Thyroid gland (tissue), 4 donors: ENCODE measurements at regions not wholly inside any gene's neighbourhood (a gene's known extent, or its start where the extent isn't known, plus 50 kb on each side); places are given as distances from the start of the nearest gene placed in this dataset.
"Not testable (repeated sequence)": the region's sequence is repeated elsewhere in the genome, so short reads cannot be mapped to it uniquely, and the experiment has no call there.

Source experiments
- DNase-seq, 2 donors: peaks; one replicate each; pipeline ENCODE4 v3.0.0-alpha.2; 2019
- H3K27ac ChIP-seq, 3 donors: fragments of 200-600 bp; sonication (generic); 1 replicate in 2 of 3; 2 replicates in 1 of 3; pipeline ENCODE4 v1.5.1; 2016 to 2019; ENCODE audit warnings: mild to moderate bottlenecking in 1 of 3, moderate library complexity in 1 of 3
- H3K27me3 ChIP-seq: fragments of 200-600 bp; sonication (generic); one replicate; pipeline ENCODE4 v1.5.1; 2019
- H3K36me3 ChIP-seq, 2 donors: fragments of 200-600 bp; sonication (generic); one replicate each; pipeline ENCODE4 v1.5.1; 2016 to 2019
- H3K4me1 ChIP-seq, 2 donors: fragments of 200-600 bp; sonication (generic); one replicate each; pipeline ENCODE4 v1.5.1; 2017 to 2019
- H3K4me3 ChIP-seq, 3 donors: fragments of 200-600 bp; sonication (generic); replicated peaks in 1 of 3; 1 replicate in 2 of 3; 2 replicates in 1 of 3; pipeline ENCODE4 v1.5.1; 2016; ENCODE audit warnings: mild to moderate bottlenecking in 1 of 3
- H3K9me3 ChIP-seq: fragments of 200-600 bp; sonication (generic); one replicate; pipeline ENCODE4 v1.5.1; 2017
- POLR2A ChIP-seq, 2 donors: fragments of 450-650 bp; IDR thresholded peaks; one replicate each; pipeline ENCODE4 v1.6.1; 2017; ENCODE audit warnings: antibody characterized with exemption in 2 of 2, mild to moderate bottlenecking in 2 of 2, moderate library complexity in 1 of 2
- WGBS, 2 donors: methylation state at CpG; one replicate each; pipeline ENCODE4 v1.1.5; 2017; 5-methylcytosine and 5-hydroxymethylcytosine counted together
- intact Hi-C: fragments of 100-400 bp; cut with DNase I; formaldehyde crosslinking; loops from one replicate; pipeline ENCODE4 v1.15.1; 2023
- TF ChIP-seq, protein P1 (sequence below), 6 experiments: fragments of 200-600 bp in 3 of 6; fragments of 450-650 bp in 3 of 6; sonication (generic) in 3 of 6; IDR thresholded peaks; one replicate each; pipeline ENCODE4 v1.5.1; 2016 to 2019; ENCODE audit warnings: antibody characterized with exemption in 6 of 6, mild to moderate bottlenecking in 2 of 6, inconsistent platforms in 1 of 6, moderate library complexity in 1 of 6

DNA sequence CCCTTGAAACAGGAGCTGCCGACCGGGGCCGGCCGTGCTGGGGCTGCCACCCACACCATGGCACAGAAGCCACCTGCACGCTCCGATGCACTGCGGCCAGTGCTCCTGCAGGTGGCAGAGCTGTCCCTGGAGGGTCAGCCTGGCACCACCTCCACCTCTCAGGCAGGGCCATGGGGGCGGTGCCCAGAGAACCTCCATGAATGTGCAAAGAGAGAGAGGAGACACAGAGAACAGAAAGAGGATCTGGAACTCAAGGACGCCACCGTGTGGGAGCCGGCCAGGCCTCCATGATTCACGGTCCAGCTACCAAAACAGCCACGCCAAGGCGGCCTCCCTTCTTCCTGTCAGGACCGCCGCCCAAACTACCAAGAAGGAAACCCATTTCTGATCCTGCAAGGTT is 5397.7 kb upstream of the TPTE start:
- H3K36me3 ChIP-seq, H3K4me1 ChIP-seq, H3K4me3 ChIP-seq, H3K27me3 ChIP-seq, intact Hi-C loops, H3K27ac ChIP-seq, H3K9me3 ChIP-seq: not testable (repeated sequence)
- no CpG with 5 or more reads among the region's 16 CpGs for WGBS, 2 donors
- peak; percentile 86 to 87 for DNase-seq
- TF ChIP-seq, protein P1, sequence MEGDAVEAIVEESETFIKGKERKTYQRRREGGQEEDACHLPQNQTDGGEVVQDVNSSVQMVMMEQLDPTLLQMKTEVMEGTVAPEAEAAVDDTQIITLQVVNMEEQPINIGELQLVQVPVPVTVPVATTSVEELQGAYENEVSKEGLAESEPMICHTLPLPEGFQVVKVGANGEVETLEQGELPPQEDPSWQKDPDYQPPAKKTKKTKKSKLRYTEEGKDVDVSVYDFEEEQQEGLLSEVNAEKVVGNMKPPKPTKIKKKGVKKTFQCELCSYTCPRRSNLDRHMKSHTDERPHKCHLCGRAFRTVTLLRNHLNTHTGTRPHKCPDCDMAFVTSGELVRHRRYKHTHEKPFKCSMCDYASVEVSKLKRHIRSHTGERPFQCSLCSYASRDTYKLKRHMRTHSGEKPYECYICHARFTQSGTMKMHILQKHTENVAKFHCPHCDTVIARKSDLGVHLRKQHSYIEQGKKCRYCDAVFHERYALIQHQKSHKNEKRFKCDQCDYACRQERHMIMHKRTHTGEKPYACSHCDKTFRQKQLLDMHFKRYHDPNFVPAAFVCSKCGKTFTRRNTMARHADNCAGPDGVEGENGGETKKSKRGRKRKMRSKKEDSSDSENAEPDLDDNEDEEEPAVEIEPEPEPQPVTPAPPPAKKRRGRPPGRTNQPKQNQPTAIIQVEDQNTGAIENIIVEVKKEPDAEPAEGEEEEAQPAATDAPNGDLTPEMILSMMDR (IDR thresholded peaks at IDR 0.05), result peak in 1 of 6 experiments; percentile 44

DNA sequence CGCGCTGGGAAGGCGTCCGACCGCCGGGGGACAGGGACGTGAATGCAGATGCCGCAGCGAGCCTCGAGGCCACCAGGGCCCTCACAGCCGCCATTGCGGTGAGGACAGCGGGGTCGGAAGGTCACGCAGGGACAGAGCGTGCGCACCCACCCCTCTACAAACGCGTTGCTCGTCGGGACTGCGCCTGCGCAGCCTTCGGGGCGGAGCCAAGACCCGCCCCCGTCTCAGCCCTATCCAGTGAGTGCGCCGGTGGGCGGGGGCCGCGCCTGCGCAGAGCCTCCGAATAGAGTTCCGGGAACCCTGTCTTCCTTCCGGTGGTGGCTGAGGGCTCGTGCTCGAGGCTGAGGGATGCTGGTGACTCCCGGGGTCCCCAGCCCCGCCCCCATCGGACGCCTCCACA is 5393.1 kb upstream of the TPTE start:
- H3K36me3 ChIP-seq, intact Hi-C loops, H3K27me3 ChIP-seq, H3K9me3 ChIP-seq, H3K27ac ChIP-seq, H3K4me1 ChIP-seq: not testable (repeated sequence)
- no CpG with 5 or more reads among the region's 42 CpGs for WGBS, 2 donors
- peak in 1 of 2 donors; percentile 54 for TF ChIP-seq POLR2A (IDR thresholded peaks at IDR 0.05)
- peak overlapping the region in 1 of 3 donors; percentile 37 for H3K4me3 ChIP-seq
- peak; percentile 90 to 96 for DNase-seq

DNA sequence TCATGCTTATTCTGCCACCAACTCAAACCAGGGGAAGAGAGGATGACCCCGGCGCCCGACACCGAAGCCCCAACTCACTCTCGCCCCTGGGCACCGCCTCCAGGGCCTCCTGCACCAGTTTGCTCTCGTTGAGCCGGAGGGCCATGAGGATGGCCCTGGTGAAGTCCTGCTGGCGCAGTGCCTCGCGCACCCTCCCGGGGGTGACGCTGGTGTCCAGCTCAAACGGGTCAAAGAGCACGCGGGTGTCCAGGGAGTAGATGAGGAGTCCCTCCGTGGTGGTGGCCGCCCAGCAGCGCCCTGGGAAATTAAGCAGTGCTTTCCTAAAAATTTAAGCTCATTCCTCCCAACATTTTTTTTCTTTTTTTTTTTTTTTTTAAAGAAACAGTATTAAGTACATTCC is 5387.6 kb upstream of the TPTE start:
- H3K4me1 ChIP-seq, intact Hi-C loops, H3K4me3 ChIP-seq, H3K36me3 ChIP-seq, H3K9me3 ChIP-seq, DNase-seq, H3K27ac ChIP-seq, H3K27me3 ChIP-seq: not testable (repeated sequence)
- WGBS, 2 donors, result 83 to 100% methylated on average over 1 to 3 of the region's 19 CpGs

DNA sequence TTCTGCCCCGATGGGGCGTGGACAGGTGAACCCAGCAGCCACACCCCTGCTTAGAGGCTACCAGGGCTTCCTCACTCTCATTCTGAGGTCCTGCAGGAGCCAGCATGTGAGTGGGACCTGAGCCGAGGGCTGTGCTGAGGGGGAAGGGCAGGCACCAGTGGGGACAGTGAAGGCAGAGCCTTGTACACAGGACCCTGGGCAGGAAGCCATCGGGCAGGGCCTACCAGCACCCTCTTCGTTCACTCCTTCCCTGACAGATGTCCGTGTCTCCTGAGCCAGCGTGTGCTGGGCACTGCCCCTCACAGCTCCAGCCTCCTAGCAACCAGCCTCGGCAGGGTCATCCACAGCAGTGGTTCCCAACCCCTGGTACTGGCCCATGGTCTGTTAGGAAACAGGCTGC is 5385.0 kb upstream of the TPTE start:
- H3K4me1 ChIP-seq, intact Hi-C loops, DNase-seq, H3K27ac ChIP-seq, H3K4me3 ChIP-seq, H3K36me3 ChIP-seq, H3K9me3 ChIP-seq, H3K27me3 ChIP-seq: not testable (repeated sequence)
- no CpG with 5 or more reads among the region's 8 CpGs for WGBS, 2 donors

DNA sequence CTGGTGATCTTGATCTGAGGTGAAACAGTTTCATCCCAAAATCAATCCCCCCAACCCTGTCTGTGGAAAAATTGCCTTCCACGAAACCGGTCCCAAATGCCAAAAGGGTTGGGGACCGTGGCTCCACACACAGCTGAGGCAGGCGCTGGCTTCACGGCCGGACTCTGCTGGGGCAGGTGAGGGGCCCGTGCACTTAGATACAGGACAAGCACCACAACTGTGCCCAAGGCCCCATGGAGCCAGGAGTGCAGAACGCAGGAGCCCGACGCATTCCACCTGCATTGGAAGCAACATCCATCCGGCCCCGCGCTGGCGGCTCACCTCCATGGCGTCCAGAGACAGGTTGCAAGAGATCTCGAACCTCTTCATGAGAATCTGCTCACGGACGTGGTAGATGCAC is 5384.4 kb upstream of the TPTE start:
- intact Hi-C loops, DNase-seq, H3K27me3 ChIP-seq, H3K27ac ChIP-seq, H3K36me3 ChIP-seq, H3K9me3 ChIP-seq, H3K4me3 ChIP-seq, H3K4me1 ChIP-seq: not testable (repeated sequence)
- no CpG with 5 or more reads among the region's 18 CpGs for WGBS, 2 donors

DNA sequence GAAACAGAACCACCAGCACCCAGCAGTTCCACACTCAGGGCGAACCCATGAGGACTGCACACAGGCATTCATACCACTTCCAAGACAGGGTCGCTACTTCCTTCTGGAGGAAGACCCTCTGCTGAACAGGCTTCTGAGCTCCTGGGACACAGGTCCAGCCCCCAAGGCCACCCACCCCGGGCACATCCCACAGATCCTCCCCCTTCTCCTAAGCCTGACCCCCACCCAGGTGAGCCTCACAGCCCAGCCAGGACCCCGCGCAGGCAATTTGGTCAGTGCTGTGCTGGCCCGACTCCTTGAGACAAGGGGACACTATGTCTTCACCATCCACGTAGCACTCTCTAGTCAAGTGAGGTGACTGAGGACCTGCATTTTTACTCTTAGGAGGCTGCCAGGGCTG is 5382.7 kb upstream of the TPTE start:
- H3K27me3 ChIP-seq, H3K9me3 ChIP-seq, H3K4me1 ChIP-seq, DNase-seq, intact Hi-C loops, H3K4me3 ChIP-seq, H3K36me3 ChIP-seq, H3K27ac ChIP-seq: not testable (repeated sequence)
- 80% methylated on average over 1 of the region's 7 CpGs; no CpG with 5 or more reads in 1 of the 2 donors for WGBS, 2 donors

DNA sequence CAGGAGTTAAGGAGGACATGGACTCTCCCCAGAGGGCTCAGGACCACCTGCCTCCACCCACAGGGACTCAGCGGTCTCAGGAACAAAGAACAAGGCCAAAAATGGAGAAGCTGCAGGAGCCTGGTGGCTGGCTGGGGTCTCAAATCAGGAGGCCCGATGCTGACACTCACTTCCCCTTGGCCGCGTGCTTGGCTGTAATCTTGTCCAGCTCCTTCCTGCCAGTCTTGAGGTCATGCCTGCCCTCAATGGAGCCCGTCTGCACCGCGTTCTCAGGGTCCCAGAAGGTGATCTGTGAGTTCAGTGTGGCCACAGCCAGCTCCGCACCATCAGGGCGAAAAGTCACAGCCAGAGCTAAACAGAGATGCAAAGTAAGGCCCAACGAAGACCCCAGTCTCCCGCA is 5381.9 kb upstream of the TPTE start:
- H3K27me3 ChIP-seq, intact Hi-C loops, H3K4me3 ChIP-seq, DNase-seq, H3K36me3 ChIP-seq, H3K27ac ChIP-seq, H3K4me1 ChIP-seq, H3K9me3 ChIP-seq: not testable (repeated sequence)
- whole genome bisulfite sequencing, 2 donors, result no CpG with 5 or more reads among the region's 11 CpGs

DNA sequence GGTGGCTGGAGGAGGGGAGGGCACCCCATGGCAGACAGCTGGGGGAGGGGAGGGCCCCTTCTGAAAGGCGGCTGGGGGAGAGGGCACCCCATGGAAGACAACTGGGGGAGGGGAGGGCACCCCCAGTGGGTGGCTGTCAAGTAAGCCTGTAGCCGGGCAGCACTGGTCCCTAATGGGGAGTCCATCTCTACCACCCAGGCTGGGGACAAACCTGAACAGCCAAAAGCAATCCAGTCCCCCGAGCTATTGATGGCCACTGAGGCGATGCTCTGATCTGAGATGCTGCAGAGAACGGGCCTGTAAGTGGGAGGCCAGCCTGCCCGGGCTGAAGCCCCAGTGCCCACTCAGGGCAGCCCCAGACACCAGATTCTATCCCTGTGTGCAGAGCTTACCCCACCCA is 5378.4 kb upstream of the TPTE start:
- H3K27ac ChIP-seq, DNase-seq, H3K4me1 ChIP-seq, H3K4me3 ChIP-seq, H3K36me3 ChIP-seq, H3K9me3 ChIP-seq, intact Hi-C loops, H3K27me3 ChIP-seq: not testable (repeated sequence)
- WGBS, 2 donors, result 96% methylated on average over 4 of the region's 6 CpGs; no CpG with 5 or more reads in 1 of the 2 donors

DNA sequence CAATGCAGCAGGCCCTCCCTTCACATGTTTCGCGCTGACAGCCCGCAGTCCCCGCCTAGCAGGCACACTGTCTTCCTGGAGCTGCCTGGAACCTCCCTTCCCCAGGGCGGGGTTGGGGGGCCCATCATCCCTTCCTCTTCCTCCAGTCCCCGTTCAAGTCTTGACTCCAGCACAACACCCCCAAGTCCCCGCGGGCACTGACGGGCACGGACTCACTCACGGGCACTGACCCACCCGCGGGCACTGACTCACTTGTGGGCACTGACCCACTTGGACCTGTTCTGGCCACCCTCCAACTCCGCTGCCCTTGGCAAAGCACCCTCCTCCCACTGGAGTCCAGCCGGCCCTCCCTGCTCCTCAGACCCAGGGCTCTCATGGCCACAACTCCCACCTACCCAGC is 5376.7 kb upstream of the TPTE start:
- H3K36me3 ChIP-seq, DNase-seq, H3K27me3 ChIP-seq, H3K4me1 ChIP-seq, H3K27ac ChIP-seq, H3K4me3 ChIP-seq, H3K9me3 ChIP-seq, intact Hi-C loops: not testable (repeated sequence)
- WGBS, 2 donors, result 84% methylated on average over 5 of the region's 15 CpGs; no CpG with 5 or more reads in 1 of the 2 donors

DNA sequence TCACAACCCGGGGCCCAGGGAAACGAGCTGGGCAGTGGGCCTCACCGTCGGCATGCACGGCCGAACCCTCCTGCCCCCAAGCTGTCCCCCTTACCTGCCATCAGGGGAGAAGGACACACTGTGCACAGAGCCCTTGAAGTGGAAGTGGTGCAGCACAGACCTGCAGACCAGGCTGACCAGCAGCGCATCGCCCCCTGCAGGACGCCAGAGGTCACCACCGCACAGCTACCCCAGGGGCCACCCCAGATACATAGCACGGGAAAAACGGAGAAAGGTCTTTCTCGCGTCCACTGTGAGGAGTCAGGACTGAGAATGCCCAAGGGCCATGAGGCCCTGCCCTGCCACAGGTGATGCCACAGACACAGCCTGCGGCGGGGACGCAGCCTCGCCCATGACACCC is 5373.7 kb upstream of the TPTE start:
- DNase-seq, result not testable (repeated sequence)

DNA sequence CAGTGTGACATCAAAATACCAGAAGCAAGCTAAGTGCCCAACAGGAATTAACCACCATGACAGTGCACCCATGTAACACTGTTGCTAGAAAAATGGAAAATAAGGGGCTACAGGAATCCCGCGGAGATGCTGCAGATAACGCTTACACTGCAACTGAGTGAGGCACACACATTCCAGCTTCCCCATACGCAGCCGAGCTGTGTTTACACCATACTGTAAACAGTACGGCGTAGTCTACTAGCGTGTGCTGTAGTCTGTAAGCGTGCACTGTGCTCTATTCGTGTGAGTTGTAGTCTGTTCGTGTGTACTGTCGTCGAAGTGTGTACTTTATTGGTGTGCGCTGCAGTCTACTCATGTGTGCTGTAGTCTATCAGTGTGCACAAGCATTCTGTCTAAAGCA is 5372.2 kb upstream of the TPTE start:
- H3K27me3 ChIP-seq, H3K4me3 ChIP-seq, H3K9me3 ChIP-seq, DNase-seq, H3K27ac ChIP-seq, intact Hi-C loops, H3K36me3 ChIP-seq, H3K4me1 ChIP-seq: not testable (repeated sequence)
- WGBS, 2 donors, result 97% methylated on average over 10 of the region's 14 CpGs; no CpG with 5 or more reads in 1 of the 2 donors

More for the DNA sequence above, 5373.7 kb upstream of the TPTE start:
- H3K36me3 ChIP-seq, H3K9me3 ChIP-seq, intact Hi-C loops, H3K27ac ChIP-seq, H3K4me1 ChIP-seq, H3K27me3 ChIP-seq, H3K4me3 ChIP-seq: not testable (repeated sequence)
- no CpG with 5 or more reads among the region's 18 CpGs for WGBS, 2 donors

DNA sequence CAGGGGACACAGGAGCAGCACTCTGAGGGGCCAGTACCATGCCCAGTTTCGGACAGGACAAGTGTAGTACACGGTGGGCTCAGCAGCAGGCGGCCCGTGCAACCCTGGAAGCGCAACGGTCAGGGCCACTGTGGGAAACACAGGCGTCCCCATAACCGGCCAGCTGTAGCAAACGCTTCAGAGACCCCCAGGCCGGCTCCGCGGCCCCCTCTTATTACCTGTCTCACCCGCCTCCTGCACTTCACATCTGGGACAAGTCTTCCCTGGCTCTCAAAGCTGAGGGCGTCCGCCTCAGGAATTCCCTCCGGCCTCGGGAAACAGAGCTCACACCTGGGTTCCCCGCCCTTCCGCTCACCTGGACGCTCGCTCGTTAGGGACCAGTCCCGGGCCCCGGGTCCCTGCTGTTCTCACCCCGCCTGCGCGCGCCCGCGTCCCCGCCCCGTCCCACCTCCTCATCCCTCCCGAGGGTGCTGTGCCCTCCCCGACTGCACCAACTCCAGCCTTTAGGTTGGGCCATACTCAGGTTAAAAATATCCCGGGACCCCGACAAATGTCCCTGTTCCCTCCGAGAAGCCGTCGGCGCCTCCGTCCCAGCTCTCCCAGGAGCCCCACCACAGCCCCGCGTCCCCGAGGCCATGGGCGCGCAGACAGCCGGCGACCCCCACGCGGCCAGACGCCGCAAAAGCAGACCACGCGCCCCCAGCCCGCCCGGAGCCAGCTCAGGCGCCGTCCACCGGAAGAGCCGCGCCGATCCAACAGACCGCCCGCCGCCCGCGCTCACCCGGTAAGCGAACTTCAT is 5367.3 kb upstream of the TPTE start:
- H3K4me1 ChIP-seq, DNase-seq, H3K36me3 ChIP-seq, intact Hi-C loops, H3K27me3 ChIP-seq, H3K9me3 ChIP-seq, H3K27ac ChIP-seq: not testable (repeated sequence)
- H3K4me3 ChIP-seq, result peak overlapping the region in 1 of 3 donors; percentile 28
- no CpG with 5 or more reads among the region's 69 CpGs for WGBS, 2 donors
